H9 (cell line): ENCODE measurements at regions not wholly inside any gene's neighbourhood (a gene's known extent, or its start where the extent isn't known, plus 50 kb on each side); places are given as distances from the start of the nearest gene placed in this dataset.

Experiments used
- DNase-seq: peaks from one replicate; pipeline ENCODE4 v3.0.0-alpha.2; 2017
- H2AFZ ChIP-seq: one replicate; pipeline ENCODE4 v1.6.1; 2013; ENCODE audit warnings: mild to moderate bottlenecking, low read length, control low read depth, moderate library complexity
- H2AK5ac ChIP-seq: 2 replicates; pipeline ENCODE4 v1.6.1; 2013; ENCODE audit warnings: low read length, control low read depth, mixed read lengths; ENCODE audit not compliant: insufficient read length
- H2BK120ac ChIP-seq: one replicate; pipeline ENCODE4 v1.6.1; 2013; ENCODE audit warnings: low read depth, mild to moderate bottlenecking, low read length, control low read depth, inconsistent platforms; ENCODE audit not compliant: poor library complexity, severe bottlenecking
- H2BK12ac ChIP-seq: 2 replicates; pipeline ENCODE4 v1.6.1; 2013; ENCODE audit warnings: low read length, control low read depth, mixed read lengths, low read depth; ENCODE audit not compliant: insufficient read length
- H2BK15ac ChIP-seq: 2 replicates; pipeline ENCODE4 v1.6.1; 2013; ENCODE audit warnings: low read depth, low read length, control low read depth
- H2BK20ac ChIP-seq: one replicate; pipeline ENCODE4 v1.6.1; 2013; ENCODE audit warnings: low read depth, mild to moderate bottlenecking, low read length, control low read depth, inconsistent platforms; ENCODE audit not compliant: poor library complexity, severe bottlenecking
- H2BK5ac ChIP-seq: 2 replicates; pipeline ENCODE4 v1.6.1; 2013; ENCODE audit warnings: low read length, control low read depth, mixed read lengths; ENCODE audit not compliant: insufficient read length
- H3K14ac ChIP-seq: 2 replicates; pipeline ENCODE4 v1.6.1; 2013; ENCODE audit warnings: low read length, control low read depth; ENCODE audit not compliant: insufficient read depth
- H3K18ac ChIP-seq: 2 replicates; pipeline ENCODE4 v1.6.1; 2013; ENCODE audit warnings: low read depth, mild to moderate bottlenecking, mixed read lengths, low read length, control low read depth; ENCODE audit not compliant: insufficient read length
- H3K23ac ChIP-seq: 2 replicates; pipeline ENCODE4 v1.6.1; 2013; ENCODE audit warnings: low read length, control low read depth, mixed read lengths, low read depth; ENCODE audit not compliant: insufficient read length
- H3K23me2 ChIP-seq: 2 replicates; pipeline ENCODE4 v1.6.1; 2013; ENCODE audit warnings: low read depth, mild to moderate bottlenecking, mixed read lengths, low read length, control low read depth; ENCODE audit not compliant: insufficient read length, poor library complexity, severe bottlenecking
- H3K27ac ChIP-seq: 2 replicates; pipeline ENCODE4 v1.5.1; 2013; ENCODE audit warnings: low read length, control low read depth, mixed read lengths, low read depth; ENCODE audit not compliant: insufficient read length
- H3K27me3 ChIP-seq: 2 replicates; pipeline ENCODE4 v1.6.1; 2013; ENCODE audit warnings: low read length, control low read depth, inconsistent platforms; ENCODE audit not compliant: insufficient read depth
- H3K4ac ChIP-seq: 2 replicates; pipeline ENCODE4 v1.6.1; 2013; ENCODE audit warnings: low read depth, mild to moderate bottlenecking, control low read depth, inconsistent platforms, low read length, moderate library complexity
- H3K4me1 ChIP-seq: 2 replicates; pipeline ENCODE4 v1.6.1; 2013; ENCODE audit warnings: low read length, control low read depth, inconsistent platforms; ENCODE audit not compliant: insufficient read depth
- H3K4me2 ChIP-seq: 2 replicates; pipeline ENCODE4 v1.6.1; 2013; ENCODE audit warnings: low read length, control low read depth, mixed read lengths; ENCODE audit not compliant: insufficient read length, insufficient read depth
- H3K56ac ChIP-seq: 2 replicates; pipeline ENCODE4 v1.6.1; 2013; ENCODE audit warnings: low read depth, mild to moderate bottlenecking, mixed read lengths, low read length, control low read depth; ENCODE audit not compliant: insufficient read length
- H3K79me1 ChIP-seq: 2 replicates; pipeline ENCODE4 v1.6.1; 2013; ENCODE audit warnings: low read depth, mild to moderate bottlenecking, moderate library complexity, low read length, control low read depth, inconsistent platforms; ENCODE audit not compliant: insufficient read depth, poor library complexity, severe bottlenecking
- H3K79me2 ChIP-seq: 2 replicates; pipeline ENCODE4 v1.6.1; 2013; ENCODE audit warnings: low read length, control low read depth, inconsistent platforms; ENCODE audit not compliant: insufficient read depth
- H3K9ac ChIP-seq: 2 replicates; pipeline ENCODE4 v1.6.1; 2013; ENCODE audit warnings: low read length, control low read depth, mixed read lengths; ENCODE audit not compliant: insufficient read length; ENCODE audit errors: extremely low read depth
- H3K9me3 ChIP-seq: one replicate; pipeline ENCODE4 v1.6.1; 2013; ENCODE audit warnings: low read depth, low read length, inconsistent platforms; ENCODE audit not compliant: control insufficient read depth
- H3T11ph ChIP-seq: one replicate; pipeline ENCODE4 v1.6.1; 2013; ENCODE audit warnings: mild to moderate bottlenecking, low read length, control low read depth, inconsistent platforms
- H4K20me1 ChIP-seq: one replicate; pipeline ENCODE4 v1.6.1; 2013; ENCODE audit not compliant: control insufficient read depth, insufficient read length, insufficient read depth
- H4K5ac ChIP-seq: 2 replicates; pipeline ENCODE4 v1.6.1; 2013; ENCODE audit warnings: low read depth, mild to moderate bottlenecking, mixed read lengths, low read length, control low read depth; ENCODE audit not compliant: insufficient read length
- H4K8ac ChIP-seq: replicated peaks from 2 replicates; pipeline ENCODE4 v1.6.1; 2013; ENCODE audit warnings: low read length, control low read depth, mixed read lengths, low read depth; ENCODE audit not compliant: insufficient read length
- H4K91ac ChIP-seq: 2 replicates; pipeline ENCODE4 v1.6.1; 2013; ENCODE audit warnings: low read depth, mild to moderate bottlenecking, moderate library complexity, mixed read lengths, low read length, control low read depth; ENCODE audit not compliant: insufficient read length
- H3K27ac Mint-ChIP-seq, 3 experiments: 2 replicates in 2 of 3; 3 replicates in 1 of 3; pipeline ENCODE4 v1.8.0; 2020 to 2021; ENCODE audit warnings: mixed read lengths in 3 of 3, mild to moderate bottlenecking in 1 of 3, moderate library complexity in 1 of 3
- H3K27me3 Mint-ChIP-seq: 2 replicates; pipeline ENCODE4 v1.8.0; 2021; ENCODE audit warnings: low read depth, mild to moderate bottlenecking, moderate library complexity, mixed read lengths
- H3K36me3 Mint-ChIP-seq, 3 experiments: 2 replicates in 2 of 3; 3 replicates in 1 of 3; pipeline ENCODE4 v1.8.0; 2020 to 2021; ENCODE audit warnings: low read depth in 3 of 3, mixed read lengths in 3 of 3; ENCODE audit not compliant: insufficient read depth in 1 of 3
- H3K4me1 Mint-ChIP-seq, 2 experiments: 2 replicates each; pipeline ENCODE4 v1.8.0; 2020; ENCODE audit warnings: mixed read lengths in 2 of 2
- H3K4me3 Mint-ChIP-seq, 2 experiments: 2 replicates in 1 of 2; 3 replicates in 1 of 2; pipeline ENCODE4 v1.8.0; 2020 to 2021; ENCODE audit warnings: mild to moderate bottlenecking in 2 of 2, mixed read lengths in 2 of 2, moderate library complexity in 1 of 2
- H3K9me3 Mint-ChIP-seq, 2 experiments: 2 replicates in 1 of 2; 3 replicates in 1 of 2; pipeline ENCODE4 v1.8.0; 2020; ENCODE audit warnings: mild to moderate bottlenecking in 2 of 2, mixed read lengths in 2 of 2, moderate library complexity in 1 of 2
- WGBS: extraction: QIAGEN DNeasy Blood & Tissue Kit; methylation state at CpG from one replicate; pipeline ENCODE4 v1.1.7; 2013; ENCODE audit warnings: missing lambda C conversion rate, low lambda C conversion rate, mixed read lengths; ENCODE audit not compliant: insufficient read length; ENCODE audit errors: extremely low coverage; 5-methylcytosine and 5-hydroxymethylcytosine counted together
- TF ChIP-seq, protein P1 (sequence below): fragments of 200-600 bp; sonication (generic); conservative IDR thresholded peaks from 3 replicates; pipeline ENCODE4 v1.8.0; 2021; ENCODE audit warnings: antibody characterized with exemption, mild to moderate bottlenecking

DNA sequence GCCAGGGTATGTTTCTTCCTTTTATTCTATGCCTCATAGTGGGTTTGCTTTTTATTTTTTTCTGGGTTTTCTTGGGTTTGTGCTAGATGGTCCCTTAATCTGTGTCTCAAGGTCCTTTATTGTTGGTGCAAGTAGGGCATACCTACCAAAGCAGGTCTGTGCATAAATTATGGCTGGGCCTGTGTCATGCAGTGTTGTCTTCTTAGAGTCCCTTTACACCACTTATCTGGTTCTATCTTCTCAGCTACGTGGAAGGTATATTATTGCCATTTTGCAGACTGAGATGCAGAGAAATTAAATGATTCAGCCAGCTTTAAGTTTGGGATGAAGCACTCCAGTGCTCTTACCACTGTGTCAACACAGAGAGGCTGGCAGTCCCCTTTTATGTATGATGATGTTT lies 293.5 kb upstream of the SOX2 start:
- Histone ChIP-seq H4K91ac (no peak overlapping the region), H3K56ac (no peak overlapping the region), H2BK120ac (no peak overlapping the region), H2BK20ac (no peak overlapping the region), H3K79me2 (no peaks in the 10 kb centered on the region), H3K9me3 (no peaks in the 10 kb centered on the region), H3K4me1 (0 out of 2 replicates have a peak, but pooled peaks cover 2% of the 10 kb centered on the region), H2AFZ (no peak overlapping the region), H3K9ac (no peak overlapping the region), H3K23ac (no peak overlapping the region), H4K8ac (no peak overlapping the region), H2BK12ac (no peak overlapping the region), H4K20me1 (no peaks in the 10 kb centered on the region), H3K18ac (no peak overlapping the region), H3K27ac (no peak overlapping the region), H3K79me1 (no peaks in the 10 kb centered on the region), H3K27me3 (no peaks in the 10 kb centered on the region), H2BK5ac (no peak overlapping the region), H4K5ac (no peak overlapping the region), H3K4ac (no peak overlapping the region), H2AK5ac (no peak overlapping the region), H3K14ac (no peak overlapping the region), H3K4me2 (no peak overlapping the region), H3T11ph (no peak overlapping the region), H3K23me2 (no peaks in the 10 kb centered on the region), H2BK15ac (no peak overlapping the region)
- Mint-ChIP-seq H3K27ac (no peak overlapping the region; a peak in 1 of 7 replicates), H3K4me1 (peaks cover 11 to 13% of the 10 kb centered on the region in 2 experiments), H3K9me3 (no peaks in the 10 kb centered on the region), H3K4me3 (no peak overlapping the region), H3K27me3 (no peaks in the 10 kb centered on the region), H3K36me3 (no peaks in the 10 kb centered on the region)
- TF ChIP-seq, protein P1, sequence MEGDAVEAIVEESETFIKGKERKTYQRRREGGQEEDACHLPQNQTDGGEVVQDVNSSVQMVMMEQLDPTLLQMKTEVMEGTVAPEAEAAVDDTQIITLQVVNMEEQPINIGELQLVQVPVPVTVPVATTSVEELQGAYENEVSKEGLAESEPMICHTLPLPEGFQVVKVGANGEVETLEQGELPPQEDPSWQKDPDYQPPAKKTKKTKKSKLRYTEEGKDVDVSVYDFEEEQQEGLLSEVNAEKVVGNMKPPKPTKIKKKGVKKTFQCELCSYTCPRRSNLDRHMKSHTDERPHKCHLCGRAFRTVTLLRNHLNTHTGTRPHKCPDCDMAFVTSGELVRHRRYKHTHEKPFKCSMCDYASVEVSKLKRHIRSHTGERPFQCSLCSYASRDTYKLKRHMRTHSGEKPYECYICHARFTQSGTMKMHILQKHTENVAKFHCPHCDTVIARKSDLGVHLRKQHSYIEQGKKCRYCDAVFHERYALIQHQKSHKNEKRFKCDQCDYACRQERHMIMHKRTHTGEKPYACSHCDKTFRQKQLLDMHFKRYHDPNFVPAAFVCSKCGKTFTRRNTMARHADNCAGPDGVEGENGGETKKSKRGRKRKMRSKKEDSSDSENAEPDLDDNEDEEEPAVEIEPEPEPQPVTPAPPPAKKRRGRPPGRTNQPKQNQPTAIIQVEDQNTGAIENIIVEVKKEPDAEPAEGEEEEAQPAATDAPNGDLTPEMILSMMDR = no peak
- WGBS = no CpG with 5 or more reads among the region's 1 CpG
- no peak for DNase-seq
